GM23338 (cell line): ENCODE measurements at regions not wholly inside any gene's neighbourhood (a gene's known extent, or its start where the extent isn't known, plus 50 kb on each side); places are given as distances from the start of the nearest gene placed in this dataset.

ENCODE experiments used
- CREB1 ChIP-seq: fragments of 250-450 bp; sonication (Bioruptor Pico); IDR thresholded peaks from 2 replicates; pipeline ENCODE4 v1.5.0; 2020; ENCODE audit warnings: low read depth, mild to moderate bottlenecking, moderate library complexity
- CTCF ChIP-seq, 2 experiments: fragments of 200-600 bp in 1 of 2; sonication (generic) in 1 of 2; conservative IDR thresholded peaks; 2 replicates each; pipeline versions ENCODE4 v1.5.1 to v1.6.1; 2016 to 2017; ENCODE audit warnings: antibody characterized with exemption in 2 of 2, low read depth in 2 of 2, mild to moderate bottlenecking in 2 of 2, moderate library complexity in 1 of 2
- EZH2 ChIP-seq: fragments of 200-600 bp; sonication (generic); IDR thresholded peaks from one replicate; pipeline ENCODE4 v1.8.0; 2017; ENCODE audit warnings: antibody characterized with exemption, mild to moderate bottlenecking, low read depth; ENCODE audit not compliant: unreplicated experiment
- JUNB ChIP-seq: IDR thresholded peaks from one replicate; pipeline ENCODE4 v1.6.1; 2016; ENCODE audit warnings: antibody characterized with exemption; ENCODE audit not compliant: unreplicated experiment
- POLR2AphosphoS5 ChIP-seq: IDR thresholded peaks from 2 replicates; pipeline ENCODE4 v1.6.1; 2016; ENCODE audit warnings: antibody characterized with exemption, low read depth
- TF ChIP-seq, protein P1 (sequence below): IDR thresholded peaks from one replicate; pipeline ENCODE4 v1.6.1; 2018; ENCODE audit warnings: antibody characterized with exemption; ENCODE audit not compliant: unreplicated experiment

DNA sequence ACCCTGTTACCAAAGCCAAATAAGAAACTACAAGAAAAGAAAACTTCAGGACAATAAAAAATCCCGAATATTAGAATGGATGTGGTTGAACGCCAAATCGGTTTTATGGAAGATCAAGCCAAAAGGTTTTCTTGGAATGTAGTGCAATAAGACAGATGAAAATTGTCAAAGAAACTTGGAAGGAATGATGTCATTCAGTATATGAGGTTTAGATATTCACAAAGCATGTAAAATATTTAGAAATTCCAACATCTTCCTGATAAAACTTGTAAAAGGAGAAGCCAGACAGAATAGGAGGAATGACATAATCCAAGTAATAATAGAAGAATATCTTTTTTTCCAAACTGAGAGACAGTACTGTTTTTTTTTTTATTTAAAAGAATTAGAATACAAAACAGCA is 130.3 kb upstream of the ZPLD1 start:
- TF ChIP-seq CTCF (conservative IDR thresholded peaks at IDR 0.05; ENCODE audit: low read depth in 2 of 2) = no peak
- TF ChIP-seq EZH2 = no peak
- no peak for TF ChIP-seq POLR2AphosphoS5
- no peak for TF ChIP-seq CREB1 (CRISPR knock-in tag)
- no peak for TF ChIP-seq JUNB
- TF ChIP-seq, protein P1, sequence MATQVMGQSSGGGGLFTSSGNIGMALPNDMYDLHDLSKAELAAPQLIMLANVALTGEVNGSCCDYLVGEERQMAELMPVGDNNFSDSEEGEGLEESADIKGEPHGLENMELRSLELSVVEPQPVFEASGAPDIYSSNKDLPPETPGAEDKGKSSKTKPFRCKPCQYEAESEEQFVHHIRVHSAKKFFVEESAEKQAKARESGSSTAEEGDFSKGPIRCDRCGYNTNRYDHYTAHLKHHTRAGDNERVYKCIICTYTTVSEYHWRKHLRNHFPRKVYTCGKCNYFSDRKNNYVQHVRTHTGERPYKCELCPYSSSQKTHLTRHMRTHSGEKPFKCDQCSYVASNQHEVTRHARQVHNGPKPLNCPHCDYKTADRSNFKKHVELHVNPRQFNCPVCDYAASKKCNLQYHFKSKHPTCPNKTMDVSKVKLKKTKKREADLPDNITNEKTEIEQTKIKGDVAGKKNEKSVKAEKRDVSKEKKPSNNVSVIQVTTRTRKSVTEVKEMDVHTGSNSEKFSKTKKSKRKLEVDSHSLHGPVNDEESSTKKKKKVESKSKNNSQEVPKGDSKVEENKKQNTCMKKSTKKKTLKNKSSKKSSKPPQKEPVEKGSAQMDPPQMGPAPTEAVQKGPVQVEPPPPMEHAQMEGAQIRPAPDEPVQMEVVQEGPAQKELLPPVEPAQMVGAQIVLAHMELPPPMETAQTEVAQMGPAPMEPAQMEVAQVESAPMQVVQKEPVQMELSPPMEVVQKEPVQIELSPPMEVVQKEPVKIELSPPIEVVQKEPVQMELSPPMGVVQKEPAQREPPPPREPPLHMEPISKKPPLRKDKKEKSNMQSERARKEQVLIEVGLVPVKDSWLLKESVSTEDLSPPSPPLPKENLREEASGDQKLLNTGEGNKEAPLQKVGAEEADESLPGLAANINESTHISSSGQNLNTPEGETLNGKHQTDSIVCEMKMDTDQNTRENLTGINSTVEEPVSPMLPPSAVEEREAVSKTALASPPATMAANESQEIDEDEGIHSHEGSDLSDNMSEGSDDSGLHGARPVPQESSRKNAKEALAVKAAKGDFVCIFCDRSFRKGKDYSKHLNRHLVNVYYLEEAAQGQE = no peak
